NCI-H1092 treated with DMSO at 0.1 percent for 48 hours (cell line): ENCODE measurements at regions not wholly inside any gene's neighbourhood (a gene's known extent, or its start where the extent isn't known, plus 50 kb on each side); places are given as distances from the start of the nearest gene placed in this dataset.
"Not testable (repeated sequence)": the region's sequence is repeated elsewhere in the genome, so short reads cannot be mapped to it uniquely, and the experiment has no call there.

ENCODE experiments used
- DNase-seq: peaks from one replicate; lab custom pipeline; 2025; lab: John Stamatoyannopoulos, UW

- DNase-seq, result no peak
Observed at GRCh38 chr6:140537834-140538705, 1163.6 kb upstream of the CITED2 start.

- DNase-seq, result no peak
Observed at GRCh38 chr6:140537211-140537610, 1162.8 kb upstream of the CITED2 start.

- DNase-seq, result no peak
Observed at GRCh38 chr6:140535511-140535910, 1161.1 kb upstream of the CITED2 start.

GRCh38 chr6:140533526-140533925 is 1159.1 kb upstream of the CITED2 start:
- no peak for DNase-seq

GRCh38 chr6:140504776-140505175 is 1130.3 kb upstream of the CITED2 start:
- no peak for DNase-seq

- DNase-seq, result no peak
Observed at GRCh38 chr6:140500849-140501248, 1126.4 kb upstream of the CITED2 start.

- DNase-seq, result no peak
Observed at GRCh38 chr6:140499607-140500006, 1125.2 kb upstream of the CITED2 start.

GRCh38 chr6:140494321-140495108 is 1120.1 kb upstream of the CITED2 start:
- no peak for DNase-seq

- DNase-seq, result not testable (repeated sequence)
Observed at GRCh38 chr6:140493470-140493869, 1119.0 kb upstream of the CITED2 start.

GRCh38 chr6:140490081-140490480 is 1115.6 kb upstream of the CITED2 start:
- no peak for DNase-seq

GRCh38 chr6:140487586-140487985 is 1113.1 kb upstream of the CITED2 start:
- no peak for DNase-seq

GRCh38 chr6:140486450-140487361 is 1112.3 kb upstream of the CITED2 start:
- no peak for DNase-seq

- no peak for DNase-seq
Observed at GRCh38 chr6:140485740-140486449, 1111.4 kb upstream of the CITED2 start.

GRCh38 chr6:140480852-140481251 is 1106.4 kb upstream of the CITED2 start:
- DNase-seq, result no peak

- DNase-seq, result no peak
Observed at GRCh38 chr6:140478631-140479030, 1104.2 kb upstream of the CITED2 start.

GRCh38 chr6:140475086-140475485 is 1100.6 kb upstream of the CITED2 start:
- DNase-seq, result no peak

- no peak for DNase-seq
Observed at GRCh38 chr6:140464720-140465119, 1090.3 kb upstream of the CITED2 start.

- no peak for DNase-seq
Observed at GRCh38 chr6:140463312-140463710, 1088.9 kb upstream of the CITED2 start.

GRCh38 chr6:140462453-140463311 is 1088.2 kb upstream of the CITED2 start:
- DNase-seq, result no peak

GRCh38 chr6:140462076-140462452 is 1087.6 kb upstream of the CITED2 start:
- DNase-seq, result no peak
